K562 (cell line): ENCODE measurements at regions not wholly inside any gene's neighbourhood (a gene's known extent, or its start where the extent isn't known, plus 50 kb on each side); places are given as distances from the start of the nearest gene placed in this dataset.

Experiments used
- ATAC-seq: fragments of 200-7000 bp; cut with Tn5 transposase; 3 replicates; pipeline ENCODE4 v1.9.1; 2020; ENCODE audit warnings: moderate library complexity
- BruUV-seq: library from RNA; stranded (reverse); fragments of 400-500 nt; replicated peaks from 2 replicates; lab custom pipeline; 2021; lab: Mats Ljungman, UMichigan
- CTCF ChIA-PET: fragments of 300-600 bp; formaldehyde crosslinking; extraction: SDS; loops from one replicate; lab custom pipeline; 2021; ENCODE audit warnings: low intra/inter-chr PET ratio; lab: Yijun Ruan, JAX
- POLR2A ChIA-PET: fragments of 300-600, 350-650 bp; sonication (Branson Sonifier 250); formaldehyde crosslinking; extraction: SDS; loops from one replicate; lab custom pipeline; 2021; ENCODE audit warnings: antibody characterized with exemption, inconsistent platforms; lab: Yijun Ruan, JAX
- DNase-seq, 4 experiments: peaks; one replicate each; pipeline versions ENCODE4 v3.0.0 to v3.0.0-alpha.2; 2011 to 2018; ENCODE audit warnings: low spot score in 3 of 4, mixed read lengths in 3 of 4; ENCODE audit errors: extremely low read depth in 1 of 4
- FAIRE-seq: peaks from 2 replicates; lab custom pipeline; 2011; peaks lifted over from hg19 to GRCh38; lab: Jason Lieb, UNC
- H2AFZ ChIP-seq: 2 replicates; pipeline ENCODE4 v1.6.0; 2011; ENCODE audit warnings: low read depth, low read length, control low read depth, inconsistent platforms
- H3K27ac ChIP-seq: fragments of 200-600 bp; 3 replicates; pipeline ENCODE4 v1.8.0; 2011; ENCODE audit warnings: low read depth, mild to moderate bottlenecking, control low read depth, inconsistent platforms, low read length, moderate library complexity, mixed read lengths; ENCODE audit errors: extremely low read depth
- H3K27me3 ChIP-seq, 2 experiments: fragments of 300-600 bp in 1 of 2; 2 replicates in 1 of 2; 3 replicates in 1 of 2; pipeline versions ENCODE4 v1.6.0 to v1.8.0; 2011; ENCODE audit warnings: inconsistent platforms in 2 of 2, low read length in 2 of 2, mild to moderate bottlenecking in 1 of 2, mixed read lengths in 1 of 2, moderate library complexity in 1 of 2; ENCODE audit not compliant: control insufficient read depth in 2 of 2, insufficient read depth in 2 of 2
- H3K36me3 ChIP-seq: fragments of 300-600 bp; 3 replicates; pipeline ENCODE4 v1.8.0; 2011; ENCODE audit warnings: mild to moderate bottlenecking, low read length, inconsistent platforms; ENCODE audit not compliant: control insufficient read depth, insufficient read depth
- H3K4me1 ChIP-seq, 2 experiments: fragments of 200-600 bp in 1 of 2; replicated peaks in 1 of 2; 2 replicates in 1 of 2; 3 replicates in 1 of 2; pipeline versions ENCODE4 v1.5.1 to v1.8.0; 2011; ENCODE audit warnings: inconsistent platforms in 2 of 2, low read length in 2 of 2, mild to moderate bottlenecking in 1 of 2, mixed read lengths in 1 of 2, moderate library complexity in 1 of 2; ENCODE audit not compliant: control insufficient read depth in 2 of 2, insufficient read depth in 2 of 2
- H3K4me2 ChIP-seq: 2 replicates; pipeline ENCODE4 v1.6.1; 2011; ENCODE audit warnings: low read length, control low read depth, inconsistent platforms, mixed read lengths; ENCODE audit not compliant: insufficient read depth
- H3K4me3 ChIP-seq: fragments of 200-600 bp; sonication (generic), shearing (Covaris generic); 2 replicates; pipeline ENCODE4 v1.5.1; 2016; ENCODE audit warnings: control low read depth, inconsistent platforms
- H3K79me2 ChIP-seq: fragments of 200-600 bp; 3 replicates; pipeline ENCODE4 v1.8.0; 2011; ENCODE audit warnings: low read length, inconsistent platforms; ENCODE audit not compliant: control insufficient read depth, insufficient read depth
- H3K9ac ChIP-seq, 2 experiments: 2 replicates each; pipeline versions ENCODE4 v1.6.0 to v1.6.1; 2011; ENCODE audit warnings: low read depth in 2 of 2, low read length in 2 of 2, control low read depth in 1 of 2, inconsistent platforms in 1 of 2, mild to moderate bottlenecking in 1 of 2, mixed read lengths in 1 of 2; ENCODE audit not compliant: insufficient read depth in 1 of 2
- H3K9me1 ChIP-seq: one replicate; pipeline ENCODE4 v1.6.0; 2011; ENCODE audit warnings: inconsistent platforms, mild to moderate bottlenecking, low read length, moderate library complexity; ENCODE audit not compliant: control insufficient read depth, insufficient read depth
- H3K9me3 ChIP-seq: replicated peaks from 2 replicates; pipeline ENCODE4 v1.5.1; 2011; ENCODE audit warnings: low read depth, low read length, inconsistent platforms; ENCODE audit not compliant: control insufficient read depth, insufficient read depth
- H4K20me1 ChIP-seq: replicated peaks from 2 replicates; pipeline ENCODE4 v1.6.1; 2011; ENCODE audit warnings: low read length, inconsistent platforms, mixed read lengths; ENCODE audit not compliant: control insufficient read depth, insufficient read depth
- ATF2 ChIP-seq: sonication (generic); formaldehyde crosslinking; IDR thresholded peaks from 2 replicates; pipeline ENCODE4 v1.8.1; 2022; ENCODE audit warnings: missing genetic modification reagents
- ATF4 ChIP-seq: fragments of 450-650 bp; formaldehyde crosslinking; IDR thresholded peaks from 2 replicates; pipeline ENCODE4 v1.4.0; 2022; ENCODE audit warnings: mild to moderate bottlenecking, moderate library complexity
- ESRRA ChIP-seq: fragments of 450-650 bp; IDR thresholded peaks from 2 replicates; pipeline ENCODE4 v1.6.1; 2014; ENCODE audit warnings: low read depth, mild to moderate bottlenecking, moderate library complexity, borderline replicate concordance
- FOXJ3 ChIP-seq: sonication (generic); formaldehyde crosslinking; IDR thresholded peaks from 2 replicates; pipeline ENCODE4 v1.4.0; 2020; ENCODE audit warnings: mild to moderate bottlenecking, missing genetic modification reagents
- HIVEP1 ChIP-seq: fragments of 250-450 bp; sonication (Bioruptor Pico); IDR thresholded peaks from 2 replicates; pipeline ENCODE4 v1.4.0; 2020; ENCODE audit warnings: mild to moderate bottlenecking
- NR4A1 ChIP-seq, 2 experiments: fragments of 250-450 bp in 1 of 2; fragments of 450-650 bp in 1 of 2; sonication (Bioruptor Pico) in 1 of 2; IDR thresholded peaks; 2 replicates each; pipeline versions ENCODE4 v1.4.0 to v1.6.1; 2016 to 2020; ENCODE audit warnings: mild to moderate bottlenecking in 2 of 2, missing compliant biosample characterization in 1 of 2, missing genetic modification characterization in 1 of 2, moderate library complexity in 1 of 2
- TCFL5 ChIP-seq: fragments of 250-450 bp; sonication (Bioruptor Pico); conservative IDR thresholded peaks from 2 replicates; pipeline ENCODE4 v1.6.1; 2021; ENCODE audit warnings: mild to moderate bottlenecking, moderate library complexity, matching md5 sums
- XRCC3 ChIP-seq: fragments of 450-650 bp; IDR thresholded peaks from 2 replicates; pipeline ENCODE4 v1.6.1; 2017; ENCODE audit warnings: mild to moderate bottlenecking, moderate library complexity
- ZFPM2 ChIP-seq: fragments of 250-450 bp; sonication (Bioruptor Pico); IDR thresholded peaks from 2 replicates; pipeline ENCODE4 v1.5.1; 2022; ENCODE audit warnings: mild to moderate bottlenecking
- ZNF174 ChIP-seq: fragments of 250-450 bp; sonication (Bioruptor Pico); IDR thresholded peaks from 2 replicates; pipeline ENCODE4 v1.4.0; 2020; ENCODE audit warnings: mild to moderate bottlenecking
- ZNF695 ChIP-seq: fragments of 450-650 bp; formaldehyde crosslinking; IDR thresholded peaks from 2 replicates; pipeline ENCODE4 v1.4.0; 2020; ENCODE audit warnings: mild to moderate bottlenecking, moderate library complexity
- ZSCAN29 ChIP-seq: fragments of 450-650 bp; IDR thresholded peaks from 2 replicates; pipeline ENCODE4 v1.6.1; 2017
- WGBS: fragments of 100-300 bp; shearing (Covaris generic); methylation state at CpG from one replicate; pipeline ENCODE4 v1.1.6; 2016; ENCODE audit warnings: low coverage, mixed read lengths; ENCODE audit not compliant: insufficient coverage; ENCODE audit errors: missing lambda C conversion rate; 5-methylcytosine and 5-hydroxymethylcytosine counted together
- in situ Hi-C: fragments of 300-500 bp; cut with MboI; formaldehyde crosslinking; loops from 4 replicates; pipeline ENCODE4 v1.15.0; 2018; ENCODE audit warnings: inconsistent platforms, mixed read lengths
- intact Hi-C: fragments of 100-400 bp; cut with micrococcal nuclease; formaldehyde crosslinking; loops from 2 replicates; pipeline ENCODE4 v1.14.2; 2022
- TF ChIP-seq, protein P1 (sequence below): fragments of 450-650 bp; formaldehyde crosslinking; IDR thresholded peaks from 2 replicates; pipeline ENCODE4 v1.4.0; 2020; ENCODE audit warnings: mild to moderate bottlenecking, mixed read lengths
- TF ChIP-seq, protein P2 (sequence below): fragments of 250-450 bp; sonication (Bioruptor Pico); IDR thresholded peaks from 2 replicates; pipeline ENCODE4 v1.4.0; 2020
- TF ChIP-seq, protein P3 (sequence below): sonication (generic); formaldehyde crosslinking; IDR thresholded peaks from 2 replicates; pipeline ENCODE4 v1.4.0; 2020; ENCODE audit warnings: mild to moderate bottlenecking, missing genetic modification reagents

DNA sequence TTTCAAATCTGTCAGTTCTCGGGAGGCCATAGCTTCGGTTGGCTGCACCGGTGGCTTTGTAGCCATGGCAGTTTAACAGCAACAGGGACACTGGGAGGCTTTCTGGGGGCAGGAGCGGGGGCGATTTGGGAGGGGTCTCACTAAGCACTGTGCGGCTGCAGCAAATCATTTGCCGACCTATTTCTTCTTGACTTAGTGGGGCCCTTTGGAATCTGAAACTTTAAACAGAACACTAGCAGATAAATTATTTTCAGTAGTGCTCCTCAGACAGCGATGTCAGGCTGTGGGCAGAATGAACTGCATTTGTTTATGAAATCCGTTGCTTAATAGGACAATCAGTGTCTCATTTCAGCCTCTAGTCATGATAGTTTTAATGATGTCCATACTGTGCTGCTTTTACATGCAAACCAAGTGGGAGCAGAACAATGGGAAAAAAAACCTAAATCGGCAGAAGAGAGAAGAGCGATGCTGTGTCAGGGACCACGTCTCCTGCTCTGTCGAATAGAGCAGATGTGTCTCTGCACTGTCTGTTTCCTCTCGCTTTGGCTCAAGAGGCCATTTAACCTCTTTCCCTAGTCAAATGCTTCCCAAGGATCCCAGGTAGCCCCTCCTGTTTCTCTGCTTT lies 211.9 kb downstream of the OLFM4 start (continued):
- TF ChIP-seq ATF4, result no peak
- no peak for TF ChIP-seq TCFL5
- no peak for TF ChIP-seq ZSCAN29
- TF ChIP-seq ZFPM2 (CRISPR knock-in tag), result no peak

DNA sequence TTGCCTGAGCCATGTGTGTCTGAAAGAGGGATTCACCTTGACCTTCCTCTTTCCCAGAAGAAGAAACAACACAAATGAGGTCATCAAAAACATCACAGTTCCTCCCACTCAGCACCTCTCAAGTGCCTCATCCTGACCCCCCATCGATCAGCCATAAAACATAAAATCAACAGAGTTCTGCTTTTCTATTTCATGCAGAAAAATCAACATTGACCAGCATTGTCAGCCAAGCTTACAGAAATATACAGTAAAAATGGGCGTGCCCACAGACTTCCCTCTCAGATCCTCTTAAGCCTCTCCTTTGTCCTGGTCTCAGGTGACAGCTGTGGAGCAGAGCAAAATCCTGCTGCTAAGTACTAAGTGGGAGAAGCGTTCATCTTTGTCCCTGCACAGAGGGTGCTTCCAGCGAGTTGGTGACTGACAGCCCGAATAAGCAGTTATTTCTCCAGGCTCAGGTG lies 213.3 kb downstream of the OLFM4 start:
- Histone ChIP-seq H3K9me3 (no peaks in the 10 kb centered on the region), H3K9ac (no peak overlapping the region), H3K4me3 (no peak overlapping the region), H4K20me1 (no peaks in the 10 kb centered on the region), H3K4me2 (no peak overlapping the region), H3K9me1 (no peaks in the 10 kb centered on the region), H3K36me3 (no peaks in the 10 kb centered on the region), H3K27me3 (no peaks in the 10 kb centered on the region), H3K79me2 (no peaks in the 10 kb centered on the region), H2AFZ (no peak overlapping the region), H3K27ac (no peak overlapping the region), H3K4me1 (no peaks in the 10 kb centered on the region)
- no peak for FAIRE-seq
- intact Hi-C loops, result no loop called here
- ChIA-PET CTCF (no interaction called here), POLR2A (no interaction called here)
- DNase-seq, result no peak
- BruUV-seq, result no TSS peak
- ATAC-seq, result no peak
- WGBS, result 3% methylated on average over 5 of the region's 5 CpGs
- in situ Hi-C loops, result no loop called here
- TF ChIP-seq ZNF695 (no peak), HIVEP1 (CRISPR knock-in tag) (no peak), XRCC3 (no peak), FOXJ3 (CRISPR knock-in tag) (no peak), TCFL5 (no peak), ATF2 (CRISPR knock-in tag) (no peak), NR4A1 (CRISPR knock-in tag; IDR thresholded peaks at IDR 0.05) (no peak), NR4A1 (tag; IDR thresholded peaks at IDR 0.05) (no peak), ESRRA (no peak), ZNF174 (no peak)
- TF ChIP-seq, protein P1, sequence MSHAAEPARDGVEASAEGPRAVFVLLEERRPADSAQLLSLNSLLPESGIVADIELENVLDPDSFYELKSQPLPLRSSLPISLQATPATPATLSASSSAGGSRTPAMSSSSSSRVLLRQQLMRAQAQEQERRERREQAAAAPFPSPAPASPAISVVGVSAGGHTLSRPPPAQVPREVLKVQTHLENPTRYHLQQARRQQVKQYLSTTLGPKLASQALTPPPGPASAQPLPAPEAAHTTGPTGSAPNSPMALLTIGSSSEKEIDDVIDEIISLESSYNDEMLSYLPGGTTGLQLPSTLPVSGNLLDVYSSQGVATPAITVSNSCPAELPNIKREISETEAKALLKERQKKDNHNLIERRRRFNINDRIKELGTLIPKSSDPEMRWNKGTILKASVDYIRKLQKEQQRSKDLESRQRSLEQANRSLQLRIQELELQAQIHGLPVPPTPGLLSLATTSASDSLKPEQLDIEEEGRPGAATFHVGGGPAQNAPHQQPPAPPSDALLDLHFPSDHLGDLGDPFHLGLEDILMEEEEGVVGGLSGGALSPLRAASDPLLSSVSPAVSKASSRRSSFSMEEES (CRISPR knock-in tag), result no peak
- TF ChIP-seq, protein P2, sequence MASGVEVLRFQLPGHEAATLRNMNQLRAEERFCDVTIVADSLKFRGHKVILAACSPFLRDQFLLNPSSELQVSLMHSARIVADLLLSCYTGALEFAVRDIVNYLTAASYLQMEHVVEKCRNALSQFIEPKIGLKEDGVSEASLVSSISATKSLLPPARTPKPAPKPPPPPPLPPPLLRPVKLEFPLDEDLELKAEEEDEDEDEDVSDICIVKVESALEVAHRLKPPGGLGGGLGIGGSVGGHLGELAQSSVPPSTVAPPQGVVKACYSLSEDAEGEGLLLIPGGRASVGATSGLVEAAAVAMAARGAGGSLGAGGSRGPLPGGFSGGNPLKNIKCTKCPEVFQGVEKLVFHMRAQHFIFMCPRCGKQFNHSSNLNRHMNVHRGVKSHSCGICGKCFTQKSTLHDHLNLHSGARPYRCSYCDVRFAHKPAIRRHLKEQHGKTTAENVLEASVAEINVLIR, result no peak
- TF ChIP-seq, protein P3, sequence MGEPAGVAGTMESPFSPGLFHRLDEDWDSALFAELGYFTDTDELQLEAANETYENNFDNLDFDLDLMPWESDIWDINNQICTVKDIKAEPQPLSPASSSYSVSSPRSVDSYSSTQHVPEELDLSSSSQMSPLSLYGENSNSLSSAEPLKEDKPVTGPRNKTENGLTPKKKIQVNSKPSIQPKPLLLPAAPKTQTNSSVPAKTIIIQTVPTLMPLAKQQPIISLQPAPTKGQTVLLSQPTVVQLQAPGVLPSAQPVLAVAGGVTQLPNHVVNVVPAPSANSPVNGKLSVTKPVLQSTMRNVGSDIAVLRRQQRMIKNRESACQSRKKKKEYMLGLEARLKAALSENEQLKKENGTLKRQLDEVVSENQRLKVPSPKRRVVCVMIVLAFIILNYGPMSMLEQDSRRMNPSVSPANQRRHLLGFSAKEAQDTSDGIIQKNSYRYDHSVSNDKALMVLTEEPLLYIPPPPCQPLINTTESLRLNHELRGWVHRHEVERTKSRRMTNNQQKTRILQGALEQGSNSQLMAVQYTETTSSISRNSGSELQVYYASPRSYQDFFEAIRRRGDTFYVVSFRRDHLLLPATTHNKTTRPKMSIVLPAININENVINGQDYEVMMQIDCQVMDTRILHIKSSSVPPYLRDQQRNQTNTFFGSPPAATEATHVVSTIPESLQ (CRISPR knock-in tag), result no peak
